H9 (cell line): ENCODE measurements at regions not wholly inside any gene's neighbourhood (a gene's known extent, or its start where the extent isn't known, plus 50 kb on each side); places are given as distances from the start of the nearest gene placed in this dataset.

ENCODE experiments used
- DNase-seq: peaks from one replicate; pipeline ENCODE4 v3.0.0-alpha.2; 2017
- H2AFZ ChIP-seq: one replicate; pipeline ENCODE4 v1.6.1; 2013; ENCODE audit warnings: mild to moderate bottlenecking, low read length, control low read depth, moderate library complexity
- H2AK5ac ChIP-seq: 2 replicates; pipeline ENCODE4 v1.6.1; 2013; ENCODE audit warnings: low read length, control low read depth, mixed read lengths; ENCODE audit not compliant: insufficient read length
- H2BK120ac ChIP-seq: one replicate; pipeline ENCODE4 v1.6.1; 2013; ENCODE audit warnings: low read depth, mild to moderate bottlenecking, low read length, control low read depth, inconsistent platforms; ENCODE audit not compliant: poor library complexity, severe bottlenecking
- H2BK12ac ChIP-seq: 2 replicates; pipeline ENCODE4 v1.6.1; 2013; ENCODE audit warnings: low read length, control low read depth, mixed read lengths, low read depth; ENCODE audit not compliant: insufficient read length
- H2BK15ac ChIP-seq: 2 replicates; pipeline ENCODE4 v1.6.1; 2013; ENCODE audit warnings: low read depth, low read length, control low read depth
- H2BK20ac ChIP-seq: one replicate; pipeline ENCODE4 v1.6.1; 2013; ENCODE audit warnings: low read depth, mild to moderate bottlenecking, low read length, control low read depth, inconsistent platforms; ENCODE audit not compliant: poor library complexity, severe bottlenecking
- H2BK5ac ChIP-seq: 2 replicates; pipeline ENCODE4 v1.6.1; 2013; ENCODE audit warnings: low read length, control low read depth, mixed read lengths; ENCODE audit not compliant: insufficient read length
- H3K14ac ChIP-seq: 2 replicates; pipeline ENCODE4 v1.6.1; 2013; ENCODE audit warnings: low read length, control low read depth; ENCODE audit not compliant: insufficient read depth
- H3K18ac ChIP-seq: 2 replicates; pipeline ENCODE4 v1.6.1; 2013; ENCODE audit warnings: low read depth, mild to moderate bottlenecking, mixed read lengths, low read length, control low read depth; ENCODE audit not compliant: insufficient read length
- H3K23ac ChIP-seq: 2 replicates; pipeline ENCODE4 v1.6.1; 2013; ENCODE audit warnings: low read length, control low read depth, mixed read lengths, low read depth; ENCODE audit not compliant: insufficient read length
- H3K23me2 ChIP-seq: 2 replicates; pipeline ENCODE4 v1.6.1; 2013; ENCODE audit warnings: low read depth, mild to moderate bottlenecking, mixed read lengths, low read length, control low read depth; ENCODE audit not compliant: insufficient read length, poor library complexity, severe bottlenecking
- H3K27ac ChIP-seq: 2 replicates; pipeline ENCODE4 v1.5.1; 2013; ENCODE audit warnings: low read length, control low read depth, mixed read lengths, low read depth; ENCODE audit not compliant: insufficient read length
- H3K27me3 ChIP-seq: 2 replicates; pipeline ENCODE4 v1.6.1; 2013; ENCODE audit warnings: low read length, control low read depth, inconsistent platforms; ENCODE audit not compliant: insufficient read depth
- H3K4ac ChIP-seq: 2 replicates; pipeline ENCODE4 v1.6.1; 2013; ENCODE audit warnings: low read depth, mild to moderate bottlenecking, control low read depth, inconsistent platforms, low read length, moderate library complexity
- H3K4me1 ChIP-seq: 2 replicates; pipeline ENCODE4 v1.6.1; 2013; ENCODE audit warnings: low read length, control low read depth, inconsistent platforms; ENCODE audit not compliant: insufficient read depth
- H3K4me2 ChIP-seq: 2 replicates; pipeline ENCODE4 v1.6.1; 2013; ENCODE audit warnings: low read length, control low read depth, mixed read lengths; ENCODE audit not compliant: insufficient read length, insufficient read depth
- H3K56ac ChIP-seq: 2 replicates; pipeline ENCODE4 v1.6.1; 2013; ENCODE audit warnings: low read depth, mild to moderate bottlenecking, mixed read lengths, low read length, control low read depth; ENCODE audit not compliant: insufficient read length
- H3K79me1 ChIP-seq: 2 replicates; pipeline ENCODE4 v1.6.1; 2013; ENCODE audit warnings: low read depth, mild to moderate bottlenecking, moderate library complexity, low read length, control low read depth, inconsistent platforms; ENCODE audit not compliant: insufficient read depth, poor library complexity, severe bottlenecking
- H3K79me2 ChIP-seq: 2 replicates; pipeline ENCODE4 v1.6.1; 2013; ENCODE audit warnings: low read length, control low read depth, inconsistent platforms; ENCODE audit not compliant: insufficient read depth
- H3K9ac ChIP-seq: 2 replicates; pipeline ENCODE4 v1.6.1; 2013; ENCODE audit warnings: low read length, control low read depth, mixed read lengths; ENCODE audit not compliant: insufficient read length; ENCODE audit errors: extremely low read depth
- H3K9me3 ChIP-seq: one replicate; pipeline ENCODE4 v1.6.1; 2013; ENCODE audit warnings: low read depth, low read length, inconsistent platforms; ENCODE audit not compliant: control insufficient read depth
- H3T11ph ChIP-seq: one replicate; pipeline ENCODE4 v1.6.1; 2013; ENCODE audit warnings: mild to moderate bottlenecking, low read length, control low read depth, inconsistent platforms
- H4K20me1 ChIP-seq: one replicate; pipeline ENCODE4 v1.6.1; 2013; ENCODE audit not compliant: control insufficient read depth, insufficient read length, insufficient read depth
- H4K5ac ChIP-seq: 2 replicates; pipeline ENCODE4 v1.6.1; 2013; ENCODE audit warnings: low read depth, mild to moderate bottlenecking, mixed read lengths, low read length, control low read depth; ENCODE audit not compliant: insufficient read length
- H4K8ac ChIP-seq: replicated peaks from 2 replicates; pipeline ENCODE4 v1.6.1; 2013; ENCODE audit warnings: low read length, control low read depth, mixed read lengths, low read depth; ENCODE audit not compliant: insufficient read length
- H4K91ac ChIP-seq: 2 replicates; pipeline ENCODE4 v1.6.1; 2013; ENCODE audit warnings: low read depth, mild to moderate bottlenecking, moderate library complexity, mixed read lengths, low read length, control low read depth; ENCODE audit not compliant: insufficient read length
- H3K27ac Mint-ChIP-seq, 3 experiments: 2 replicates in 2 of 3; 3 replicates in 1 of 3; pipeline ENCODE4 v1.8.0; 2020 to 2021; ENCODE audit warnings: mixed read lengths in 3 of 3, mild to moderate bottlenecking in 1 of 3, moderate library complexity in 1 of 3
- H3K27me3 Mint-ChIP-seq: 2 replicates; pipeline ENCODE4 v1.8.0; 2021; ENCODE audit warnings: low read depth, mild to moderate bottlenecking, moderate library complexity, mixed read lengths
- H3K36me3 Mint-ChIP-seq, 3 experiments: 2 replicates in 2 of 3; 3 replicates in 1 of 3; pipeline ENCODE4 v1.8.0; 2020 to 2021; ENCODE audit warnings: low read depth in 3 of 3, mixed read lengths in 3 of 3; ENCODE audit not compliant: insufficient read depth in 1 of 3
- H3K4me1 Mint-ChIP-seq, 2 experiments: 2 replicates each; pipeline ENCODE4 v1.8.0; 2020; ENCODE audit warnings: mixed read lengths in 2 of 2
- H3K4me3 Mint-ChIP-seq, 2 experiments: 2 replicates in 1 of 2; 3 replicates in 1 of 2; pipeline ENCODE4 v1.8.0; 2020 to 2021; ENCODE audit warnings: mild to moderate bottlenecking in 2 of 2, mixed read lengths in 2 of 2, moderate library complexity in 1 of 2
- H3K9me3 Mint-ChIP-seq, 2 experiments: 2 replicates in 1 of 2; 3 replicates in 1 of 2; pipeline ENCODE4 v1.8.0; 2020; ENCODE audit warnings: mild to moderate bottlenecking in 2 of 2, mixed read lengths in 2 of 2, moderate library complexity in 1 of 2
- CTCF ChIP-seq: fragments of 200-600 bp; sonication (generic); conservative IDR thresholded peaks from 3 replicates; pipeline ENCODE4 v1.8.0; 2021; ENCODE audit warnings: antibody characterized with exemption, mild to moderate bottlenecking
- WGBS: extraction: QIAGEN DNeasy Blood & Tissue Kit; methylation state at CpG from one replicate; pipeline ENCODE4 v1.1.7; 2013; ENCODE audit warnings: missing lambda C conversion rate, low lambda C conversion rate, mixed read lengths; ENCODE audit not compliant: insufficient read length; ENCODE audit errors: extremely low coverage; 5-methylcytosine and 5-hydroxymethylcytosine counted together

- no peak overlapping the region; a peak in 1 of 7 replicates for H3K27ac Mint-ChIP-seq
Measured at GRCh38 chr3:168808596-168808995, 712.9 kb upstream of the GOLIM4 start.

More at GRCh38 chr3:168808596-168808995, 712.9 kb upstream of the GOLIM4 start:
- H2AK5ac ChIP-seq = no peak overlapping the region
- H3K4me1 ChIP-seq = peaks cover 6% of the 10 kb centered on the region
- no peak overlapping the region for H3K4ac ChIP-seq
- no peak overlapping the region for H3K23ac ChIP-seq
- no peak overlapping the region for H3K27ac ChIP-seq
- H3K36me3 Mint-ChIP-seq = peaks cover 0 to 2% (median 0%) of the 10 kb centered on the region in 3 experiments; a peak in 1 of 7 replicates
- H2BK15ac ChIP-seq = no peak overlapping the region
- DNase-seq = no peak
- no peak overlapping the region for H2BK5ac ChIP-seq
- H3K23me2 ChIP-seq = no peaks in the 10 kb centered on the region
- H4K20me1 ChIP-seq = no peaks in the 10 kb centered on the region
- H3K4me3 Mint-ChIP-seq = no peak overlapping the region
- no peak overlapping the region for H4K91ac ChIP-seq
- no peak overlapping the region for H3K18ac ChIP-seq
- no peak overlapping the region for H2BK120ac ChIP-seq
- H3K4me1 Mint-ChIP-seq = peaks cover 45 to 53% of the 10 kb centered on the region in 2 experiments
- H2BK20ac ChIP-seq = no peak overlapping the region
- no peak overlapping the region for H3K56ac ChIP-seq
- TF ChIP-seq CTCF = no peak
- H3K14ac ChIP-seq = no peak overlapping the region
- no peak overlapping the region for H3K9ac ChIP-seq
- H2AFZ ChIP-seq = no peak overlapping the region
- no peak overlapping the region for H4K8ac ChIP-seq
- H3K9me3 Mint-ChIP-seq = no peaks in the 10 kb centered on the region
- H3K27me3 Mint-ChIP-seq = no peaks in the 10 kb centered on the region
- no peaks in the 10 kb centered on the region for H3K27me3 ChIP-seq
- no peaks in the 10 kb centered on the region for H3K79me2 ChIP-seq
- H3K79me1 ChIP-seq = no peaks in the 10 kb centered on the region
- no peaks in the 10 kb centered on the region for H3K9me3 ChIP-seq
- no CpG with 5 or more reads among the region's 3 CpGs for WGBS
- H3K4me2 ChIP-seq = no peak overlapping the region
- no peak overlapping the region for H4K5ac ChIP-seq
- no peak overlapping the region for H3T11ph ChIP-seq
- H2BK12ac ChIP-seq = no peak overlapping the region
